HCEC 1CT (cell line): ENCODE measurements at regions not wholly inside any gene's neighbourhood (a gene's known extent, or its start where the extent isn't known, plus 50 kb on each side); places are given as distances from the start of the nearest gene placed in this dataset.
"Not testable (repeated sequence)": the region's sequence is repeated elsewhere in the genome, so short reads cannot be mapped to it uniquely, and the experiment has no call there.

ENCODE experiments used
- DNase-seq: peaks from one replicate; pipeline ENCODE4 v3.0.0-alpha.2; 2017

DNA sequence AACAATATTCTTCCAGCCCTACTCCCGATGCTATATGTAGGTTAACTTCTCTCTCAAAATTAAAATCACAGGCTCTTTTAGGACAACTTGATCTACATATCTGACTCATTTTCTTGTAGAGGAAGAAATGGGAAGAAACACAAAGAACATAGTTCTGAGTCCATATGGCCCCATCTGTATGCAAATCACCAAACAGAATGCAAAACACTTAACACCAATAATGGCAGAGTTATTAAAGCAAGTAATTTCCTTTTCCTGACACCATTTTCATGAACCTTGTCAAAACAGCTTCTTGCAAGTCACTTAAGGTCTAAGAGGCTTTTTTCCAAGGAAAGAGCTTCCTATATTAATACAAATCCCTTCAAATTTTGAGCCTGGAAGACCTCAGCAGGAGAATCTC, 300.4 kb upstream of the CLEC14A start:
- no peak for DNase-seq

DNA sequence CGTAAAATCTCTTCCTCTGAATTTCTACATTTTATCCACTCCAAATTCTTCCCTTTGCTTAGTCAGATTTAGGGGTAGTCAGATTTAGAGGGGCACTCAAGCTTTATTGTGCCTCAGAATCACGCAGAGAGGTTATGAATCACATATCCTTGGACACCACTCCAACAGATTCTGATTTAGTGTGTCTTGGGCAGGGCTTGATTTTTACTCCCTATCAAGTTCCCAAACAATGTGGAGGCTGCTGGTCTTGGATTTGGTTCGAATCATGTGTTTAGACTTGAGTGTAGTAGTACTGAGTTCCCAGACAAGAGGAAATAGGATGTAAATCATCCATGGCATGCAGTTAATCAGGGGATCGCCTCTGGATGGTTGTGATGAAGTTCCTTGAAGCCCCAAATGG, 298.1 kb upstream of the CLEC14A start:
- DNase-seq, result peak; percentile 2

DNA sequence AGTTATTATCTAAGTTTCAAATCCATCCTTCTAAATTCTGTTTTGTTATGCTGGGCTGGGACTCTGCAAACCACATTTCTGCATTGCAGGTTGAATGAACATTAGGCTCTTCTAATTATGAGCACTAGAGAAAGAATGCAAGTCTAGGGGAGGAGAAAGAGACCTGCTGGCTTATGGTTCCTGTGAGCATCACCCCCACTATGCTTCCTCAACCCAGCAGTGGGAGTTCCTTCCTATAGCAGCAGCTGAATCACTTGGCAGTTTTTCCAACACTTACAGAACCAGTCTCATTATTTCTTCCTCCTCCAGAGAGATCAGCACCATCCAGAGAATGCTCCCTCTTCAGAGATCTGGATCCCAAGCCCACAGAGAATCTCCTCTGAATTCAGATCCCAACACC, 297.7 kb upstream of the CLEC14A start:
- DNase-seq, result peak; percentile 85

DNA sequence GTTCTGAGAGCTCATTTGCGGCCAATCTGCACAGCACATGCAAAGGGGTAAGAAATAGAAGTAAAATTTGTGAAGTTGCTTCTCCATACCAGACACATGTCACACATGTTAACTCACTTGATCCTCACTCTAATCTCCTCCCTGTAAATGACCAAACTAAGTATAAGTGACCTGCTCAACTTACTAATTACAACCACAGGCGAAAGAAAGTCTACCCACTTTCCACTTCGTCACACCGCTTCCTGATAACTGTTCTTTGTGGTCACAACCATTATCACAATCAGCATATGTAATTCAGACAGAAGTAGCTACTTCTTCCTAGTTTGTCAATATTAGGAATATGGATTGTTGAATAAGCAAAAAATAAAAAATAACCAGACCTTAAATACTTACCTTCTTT, 293.7 kb upstream of the CLEC14A start:
- no peak for DNase-seq

DNA sequence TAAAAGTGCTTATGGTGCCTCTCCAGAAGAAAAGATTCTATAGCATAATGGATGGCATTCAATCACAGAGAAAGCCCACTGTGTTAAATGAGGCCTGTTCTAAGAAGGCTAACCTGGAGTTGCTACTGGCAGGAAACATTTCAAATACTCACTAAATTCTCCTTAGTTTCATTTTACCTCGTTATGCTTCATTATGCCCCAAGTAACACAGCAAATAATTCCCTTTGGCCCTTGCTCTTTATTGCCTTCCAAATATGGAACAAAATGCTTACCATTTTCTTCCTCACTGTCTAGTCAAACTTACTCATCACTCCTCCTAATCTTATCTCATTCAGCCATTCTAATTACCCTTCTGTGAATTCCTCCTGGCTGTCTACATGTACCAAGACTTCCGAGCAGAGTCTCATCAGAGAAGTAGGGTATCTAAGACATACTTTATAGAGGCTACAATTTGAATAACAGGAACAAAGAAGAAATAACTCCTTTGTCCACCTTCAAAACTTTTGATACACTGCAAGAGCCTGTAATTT, 292.1 kb upstream of the CLEC14A start:
- no peak for DNase-seq

DNA sequence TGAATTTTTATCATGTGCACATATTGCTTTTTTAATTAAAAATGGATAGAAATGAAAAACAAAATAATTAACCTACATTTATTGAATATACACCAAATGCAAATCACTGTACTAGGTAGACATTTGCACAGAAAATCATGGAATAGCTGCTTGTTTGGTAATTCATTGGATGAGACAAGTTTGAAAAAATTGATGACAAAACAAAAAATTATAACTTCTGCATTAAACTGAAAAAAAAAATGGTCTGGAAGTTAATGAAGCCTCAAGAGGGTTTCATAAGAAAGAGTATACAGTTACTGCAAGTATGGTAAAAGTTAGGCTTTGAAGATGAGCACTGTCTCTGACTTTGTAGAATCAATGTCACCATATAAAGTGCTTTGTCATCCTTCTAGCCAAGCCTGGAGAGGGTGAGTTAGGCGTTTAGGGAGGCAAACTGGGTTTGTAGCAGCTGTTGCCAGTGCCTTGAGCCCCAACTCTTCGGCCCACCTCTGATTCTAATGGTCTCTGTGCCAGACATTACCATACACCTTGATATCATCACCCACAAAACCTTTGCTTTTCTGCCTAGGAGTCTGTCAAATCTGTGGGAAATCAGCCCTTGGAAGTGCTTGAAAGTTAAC, 291.1 kb upstream of the CLEC14A start:
- DNase-seq, result no peak

DNA sequence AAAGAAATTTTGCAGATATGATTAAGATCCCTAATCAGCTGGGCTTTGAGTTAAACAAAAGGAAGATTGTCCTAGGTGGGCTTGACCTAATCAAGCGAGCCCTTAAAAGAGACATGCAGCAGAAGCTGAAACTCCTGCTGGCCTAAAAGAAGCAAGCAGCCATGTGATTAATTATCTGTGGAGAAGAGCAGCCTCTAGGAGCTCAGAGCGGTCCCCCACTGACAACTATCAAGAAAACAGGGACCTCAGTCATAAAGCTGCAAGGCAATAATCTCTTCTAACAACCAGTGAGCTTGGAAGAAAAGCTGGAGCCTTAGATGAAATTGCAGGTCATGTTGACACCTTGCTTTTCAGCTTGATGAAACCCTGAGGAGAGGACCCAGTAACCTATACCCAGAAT, 288.9 kb upstream of the CLEC14A start:
- DNase-seq, result no peak

DNA sequence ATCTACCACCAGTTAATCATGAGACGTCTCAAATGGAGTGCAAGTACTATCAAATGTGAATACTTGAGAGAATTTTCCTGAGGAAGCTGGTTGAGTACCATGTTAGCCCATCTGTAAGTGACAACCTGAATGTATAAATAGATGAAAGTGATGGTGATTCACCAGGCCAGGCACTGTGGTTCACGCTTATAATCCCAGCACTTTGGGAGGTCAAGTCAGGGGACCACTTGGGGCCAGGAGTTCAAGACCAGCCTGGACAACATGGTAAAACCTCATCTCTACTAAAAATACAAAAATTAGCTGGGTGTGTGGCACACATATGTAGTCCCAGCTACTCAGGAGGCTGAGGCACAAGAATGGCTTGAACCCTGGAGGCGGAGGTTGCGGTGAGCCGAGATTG, 288.0 kb upstream of the CLEC14A start:
- not testable (repeated sequence) for DNase-seq

DNA sequence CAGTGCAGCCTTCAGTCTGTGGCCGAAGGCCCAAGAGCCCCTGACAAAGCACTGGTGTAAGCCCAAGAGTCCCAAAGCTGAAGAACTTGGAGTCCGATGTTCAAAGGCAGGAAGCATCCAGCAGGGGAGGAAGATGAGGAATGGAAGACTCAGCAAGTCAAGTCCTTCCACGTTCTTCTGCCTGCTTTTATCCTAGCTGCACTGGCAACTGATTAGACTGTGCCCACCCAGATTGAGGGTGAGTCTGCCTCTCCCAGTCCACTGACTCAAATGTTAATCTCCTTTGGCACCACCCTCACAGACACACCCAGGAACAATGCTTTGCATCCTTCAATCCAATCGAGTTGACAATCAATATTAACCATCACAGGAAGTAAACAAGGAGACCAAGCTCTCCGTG, 282.2 kb upstream of the CLEC14A start:
- not testable (repeated sequence) for DNase-seq

DNA sequence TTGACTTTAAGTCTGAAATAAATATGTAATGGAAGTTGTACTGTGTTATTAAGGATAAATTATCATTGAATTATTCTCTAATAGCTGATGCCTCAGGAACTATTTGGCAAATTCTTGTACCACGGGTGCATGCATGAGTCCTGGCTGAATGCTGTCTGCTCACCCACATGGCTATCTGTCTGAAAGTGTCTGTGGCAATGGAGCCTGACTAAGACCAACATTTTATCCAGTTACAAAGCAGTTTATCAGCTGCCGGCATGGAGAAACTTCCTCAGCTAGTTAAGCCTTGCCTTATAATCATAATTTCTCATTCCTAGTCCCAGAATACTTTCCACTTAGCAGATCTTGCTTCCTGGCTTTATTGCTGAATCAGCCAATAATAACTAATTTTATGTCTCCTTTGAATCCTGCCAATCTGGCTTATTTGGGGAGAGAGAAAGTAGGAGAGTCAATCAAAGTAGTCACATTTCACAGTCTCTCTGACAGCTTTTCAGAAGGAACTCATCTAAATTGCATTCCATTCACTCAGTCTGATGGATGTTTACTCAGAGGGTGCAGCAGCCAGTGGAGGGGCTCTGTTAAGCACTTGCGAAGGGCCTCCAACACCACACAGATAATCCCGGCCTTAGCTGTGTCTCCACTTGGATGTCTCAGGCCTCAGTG, 280.6 kb upstream of the CLEC14A start:
- DNase-seq, result no peak

DNA sequence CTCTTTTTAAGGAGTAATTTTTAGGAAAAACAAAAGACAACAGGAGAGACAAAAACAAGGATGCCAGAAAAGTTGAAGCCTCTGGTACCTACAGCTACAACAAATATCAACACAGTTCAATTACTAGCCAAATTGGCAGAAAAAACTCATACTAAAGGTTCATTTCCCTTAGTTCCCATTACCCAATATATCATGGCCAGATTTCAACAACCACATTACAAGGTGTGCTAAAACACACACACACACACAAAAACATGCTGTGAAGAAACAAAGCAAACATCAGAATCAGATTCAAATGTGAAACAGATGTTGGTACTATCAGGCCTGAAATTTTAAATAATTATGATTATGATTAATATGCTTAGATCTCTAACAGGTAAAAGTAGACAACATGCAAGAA, 272.7 kb upstream of the CLEC14A start:
- DNase-seq, result no peak

DNA sequence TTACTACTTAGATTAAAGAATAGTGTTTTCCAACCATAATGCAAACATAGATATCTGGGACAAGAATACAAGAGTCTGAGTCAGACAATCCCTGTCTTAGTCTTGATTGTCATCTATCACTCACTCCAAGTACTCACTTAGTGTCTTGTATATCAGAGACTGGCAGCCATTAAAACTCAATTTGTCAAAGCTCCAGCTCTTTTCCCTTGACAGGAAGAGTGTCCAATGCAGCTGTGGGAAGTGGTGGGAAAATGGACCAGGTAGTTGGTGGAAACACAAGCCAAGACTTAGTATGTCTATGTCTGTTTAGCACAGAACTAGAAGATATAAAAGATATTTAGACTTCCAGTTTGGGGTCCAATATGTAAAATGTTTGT, 271.6 kb upstream of the CLEC14A start:
- no peak for DNase-seq

DNA sequence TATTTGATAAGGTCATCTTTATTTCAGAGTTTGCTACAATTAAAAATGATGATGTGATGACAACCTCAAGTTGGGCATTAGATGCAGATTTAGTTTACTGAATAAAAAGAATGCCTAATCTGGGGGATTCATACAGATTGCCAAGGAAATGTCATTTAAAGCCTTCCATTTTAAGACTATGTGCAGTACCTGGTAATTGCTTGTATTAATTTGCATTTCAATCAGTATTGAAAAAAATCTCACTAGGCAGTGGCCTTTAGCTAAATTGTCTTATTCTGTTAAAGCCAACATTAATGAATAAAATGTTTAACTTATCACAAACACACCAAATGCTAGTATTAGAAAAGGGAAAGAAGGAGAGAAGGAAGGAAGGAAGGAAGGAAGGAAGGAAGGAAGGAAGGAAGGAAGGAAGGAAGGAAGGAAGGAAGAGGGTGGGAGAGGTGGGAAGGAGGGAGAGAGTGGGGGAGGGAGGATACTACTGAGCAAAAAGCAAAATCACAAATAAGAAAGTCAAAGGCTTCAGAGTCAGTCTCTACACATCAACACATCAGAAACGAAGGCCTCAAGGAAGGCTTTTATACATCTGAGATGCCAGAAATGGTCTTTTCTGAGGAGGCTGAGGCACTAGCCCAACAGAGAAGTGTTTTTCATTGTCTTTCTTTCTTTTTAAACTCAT, 271.1 kb upstream of the CLEC14A start:
- DNase-seq, result no peak

DNA sequence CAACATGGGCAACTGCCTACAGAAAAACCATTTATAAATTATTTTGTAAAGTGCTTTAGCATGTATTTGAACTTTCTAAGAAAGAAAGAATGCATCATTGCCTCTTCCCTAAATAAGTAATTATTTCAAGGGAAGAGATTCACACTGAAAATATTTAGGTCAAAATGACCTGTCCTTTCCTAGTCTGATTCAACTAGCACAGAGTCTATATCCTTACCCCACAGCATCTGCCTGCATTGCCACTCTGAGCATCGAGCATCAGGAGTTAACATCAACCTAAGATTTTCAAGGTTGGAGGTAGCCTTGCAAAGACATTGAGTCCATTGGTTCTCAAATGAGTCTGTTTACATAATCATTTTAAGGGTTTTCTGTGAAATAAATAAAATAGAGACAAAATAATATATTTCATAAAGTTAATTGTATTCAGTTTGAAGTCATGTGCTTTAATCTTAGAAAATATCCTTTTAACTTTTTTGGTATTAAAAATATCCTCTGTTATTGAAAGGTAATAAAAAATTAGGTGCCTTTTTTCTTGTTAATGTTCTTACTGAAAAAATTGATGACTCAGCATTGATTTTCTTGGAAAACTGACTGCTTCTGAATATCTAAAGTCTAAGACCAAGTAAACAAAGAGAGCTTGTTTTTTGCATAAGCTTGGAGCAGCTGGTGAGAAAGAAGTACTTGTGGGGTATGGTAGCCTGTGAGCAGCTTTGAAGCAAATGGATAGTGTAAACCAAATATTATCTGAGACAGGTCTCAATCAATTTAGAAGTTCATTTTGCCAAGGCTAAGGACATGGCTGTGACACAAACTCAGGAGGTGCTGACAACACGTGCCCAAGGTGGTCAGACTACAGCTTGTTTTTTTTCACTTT, 269.0 kb upstream of the CLEC14A start:
- DNase-seq, result no peak

DNA sequence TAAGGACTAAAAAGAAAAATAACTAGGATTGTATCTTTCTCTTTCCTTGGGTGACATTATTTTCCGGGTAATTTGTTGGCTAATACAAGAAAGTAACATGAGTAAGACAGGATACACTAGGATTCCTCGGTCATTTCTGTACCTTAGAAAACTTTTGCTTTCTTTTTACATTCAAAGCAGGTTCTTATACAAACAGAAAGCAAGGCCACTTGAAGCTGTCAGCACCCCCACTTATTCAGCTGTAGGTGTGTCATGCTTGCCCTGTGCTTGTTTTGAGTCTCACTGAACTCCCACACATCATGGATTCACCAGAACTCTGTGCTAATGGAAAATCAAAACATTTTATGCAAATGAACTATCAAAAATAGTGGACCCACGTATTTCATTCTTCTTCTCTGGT, 266.8 kb upstream of the CLEC14A start:
- DNase-seq, result no peak

DNA sequence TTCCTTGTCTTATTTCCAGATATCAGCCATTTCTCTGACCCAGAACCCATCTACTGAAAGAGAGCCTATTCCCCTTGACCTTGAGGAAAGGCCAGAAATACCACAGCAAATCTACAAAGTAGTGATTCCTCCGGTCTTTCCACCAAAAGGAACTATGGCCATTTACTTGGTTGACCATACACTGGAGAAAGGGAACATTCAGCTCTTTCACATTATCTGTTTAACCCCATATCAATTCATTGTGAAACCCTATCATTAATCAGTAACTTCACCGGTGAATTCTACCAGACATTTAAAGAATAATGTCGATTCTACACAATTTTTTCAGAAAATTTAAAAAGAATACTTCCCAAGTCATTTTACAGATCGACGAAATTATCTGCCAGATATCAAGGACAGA, 265.7 kb upstream of the CLEC14A start:
- DNase-seq, result no peak

DNA sequence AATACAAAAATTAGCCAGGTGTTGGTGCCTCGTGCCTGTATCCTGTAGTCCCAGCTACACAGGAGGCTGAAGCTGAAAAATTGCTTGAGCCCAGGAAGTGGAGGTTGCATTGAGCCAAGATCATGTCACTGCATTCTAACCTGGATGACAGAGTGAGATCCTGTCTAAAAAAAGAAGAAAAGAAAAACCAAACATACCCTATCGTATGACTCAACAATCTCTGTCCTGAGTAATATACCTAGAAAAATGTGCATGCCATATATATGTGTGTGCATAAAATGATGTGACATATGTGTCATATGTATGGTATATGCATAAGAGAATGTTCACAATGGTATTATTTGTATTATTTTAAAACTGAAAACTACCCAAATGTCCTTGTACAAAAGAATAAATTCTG, 261.5 kb upstream of the CLEC14A start:
- DNase-seq, result peak; percentile 15

DNA sequence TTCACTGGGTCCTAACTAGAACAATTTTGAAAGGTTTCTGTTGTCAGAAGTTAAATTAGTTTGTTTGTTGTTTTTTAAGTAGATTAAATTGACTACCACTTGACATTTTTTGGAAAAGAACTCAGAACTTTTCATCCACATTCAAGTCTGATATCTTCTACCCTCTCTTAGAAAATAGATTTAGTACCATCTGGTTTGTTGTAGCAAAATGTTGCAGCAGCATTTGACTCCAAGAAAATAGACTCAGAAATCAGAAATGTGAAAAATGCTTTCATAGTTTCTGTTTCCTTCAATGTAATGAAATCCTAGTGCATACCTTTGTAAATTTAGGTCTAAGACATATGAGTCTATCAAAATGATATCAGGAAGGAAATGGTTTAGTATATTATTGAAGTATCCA, 256.3 kb upstream of the CLEC14A start:
- DNase-seq, result no peak

DNA sequence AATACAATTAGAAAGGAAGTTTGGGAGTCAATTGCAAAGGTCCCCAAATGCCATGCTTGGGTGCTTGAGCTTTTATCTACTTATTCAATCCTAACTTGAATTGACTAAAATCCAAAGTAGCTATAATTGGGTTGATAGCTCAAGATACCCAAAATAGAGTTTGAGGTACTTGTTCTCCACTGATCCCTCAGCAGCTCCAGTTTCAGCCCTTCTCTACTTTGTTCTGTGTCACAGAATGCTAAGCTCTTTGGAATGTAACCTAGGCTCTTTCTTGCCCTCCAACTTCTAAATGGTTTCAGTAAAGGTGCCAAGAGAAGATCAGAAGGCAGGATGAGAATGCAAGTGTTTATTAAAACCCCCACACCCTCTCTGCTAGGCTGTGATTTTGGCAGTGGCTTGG, 251.4 kb upstream of the CLEC14A start:
- peak; percentile 26 for DNase-seq

DNA sequence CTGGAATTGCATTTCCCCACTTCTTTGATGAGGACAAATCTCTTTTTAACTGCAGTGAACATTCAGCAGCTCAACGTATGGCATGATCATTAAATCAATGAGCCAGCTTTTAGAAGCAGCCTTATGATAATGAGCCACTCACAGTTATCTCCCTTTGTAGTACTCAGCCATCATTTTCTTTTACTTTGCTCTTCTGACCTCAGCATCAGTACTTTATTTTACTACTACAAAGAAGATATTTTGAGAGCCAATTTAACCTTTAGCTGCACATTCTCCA, 250.0 kb upstream of the CLEC14A start:
- DNase-seq, result no peak

DNA sequence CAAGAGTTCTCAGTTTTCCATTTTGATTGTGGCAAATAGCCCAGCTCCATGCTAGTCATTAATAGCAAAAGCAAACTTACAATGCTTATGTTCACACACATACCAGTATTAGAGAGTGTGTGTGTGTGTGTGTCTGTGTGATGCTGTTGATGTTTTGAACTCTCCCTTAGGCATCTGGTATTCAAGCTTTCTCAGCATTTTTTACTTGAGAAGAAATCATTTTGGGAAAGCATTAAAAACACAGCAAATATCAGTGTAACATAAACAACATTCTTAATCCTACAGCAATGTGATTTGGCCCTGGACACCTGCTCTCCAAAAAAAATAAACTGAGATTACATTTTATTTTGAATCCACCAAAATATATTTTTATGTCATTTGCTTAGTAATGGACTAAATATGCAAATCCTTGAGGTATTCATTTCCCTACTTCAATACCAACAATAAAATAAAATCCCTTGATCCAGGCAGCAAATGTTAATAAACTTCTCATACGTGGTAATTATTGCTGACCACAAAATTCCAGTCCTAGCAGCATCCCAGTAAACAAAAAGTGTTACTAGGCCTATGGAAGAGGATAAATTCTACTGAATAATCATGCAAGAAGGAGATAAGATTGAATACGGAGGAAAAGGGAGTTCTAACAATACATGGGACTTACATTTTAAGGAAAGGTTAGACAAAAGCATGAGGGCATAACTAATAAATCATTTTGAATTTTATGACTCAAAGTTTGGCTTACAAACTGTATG, 249.5 kb upstream of the CLEC14A start:
- peak; percentile 48 for DNase-seq

DNA sequence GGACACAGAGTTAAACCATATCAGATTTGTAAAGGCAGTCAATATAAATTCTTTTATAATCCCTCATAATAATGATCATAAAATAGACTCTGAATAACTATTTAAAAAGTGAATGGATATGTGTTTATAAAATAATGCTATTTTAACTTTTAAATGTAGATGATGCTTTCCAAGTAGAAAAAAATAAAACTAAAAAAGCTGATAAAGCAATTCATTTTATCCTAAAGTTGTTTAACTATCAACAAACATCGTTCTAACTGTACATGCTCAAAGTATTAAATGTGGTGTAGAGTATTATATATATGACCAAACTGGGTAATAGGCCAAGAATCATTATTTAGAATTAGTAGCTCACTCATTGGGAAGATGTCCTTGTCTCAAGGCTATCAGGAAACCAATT, 248.3 kb upstream of the CLEC14A start:
- no peak for DNase-seq

DNA sequence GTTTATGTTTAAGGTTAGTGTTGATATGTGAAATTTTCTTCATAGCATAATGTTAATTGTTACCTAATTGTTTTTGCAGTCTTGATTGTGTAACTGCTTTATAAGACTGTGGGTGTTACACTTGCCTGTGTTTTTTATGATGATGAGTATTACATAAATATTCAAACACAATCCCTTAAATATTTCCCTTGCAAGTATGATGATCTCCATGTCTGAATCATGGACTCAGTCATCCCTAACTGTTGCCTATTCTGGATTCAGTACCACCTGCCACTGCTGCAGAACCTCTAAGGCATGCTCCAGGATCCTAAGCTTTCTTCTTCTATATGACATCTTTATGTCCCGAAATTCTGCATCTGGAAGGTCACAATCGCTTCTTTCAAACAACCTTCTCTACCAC, 246.3 kb upstream of the CLEC14A start:
- DNase-seq, result peak; percentile 68
